ENCODE measurements at regions not wholly inside any gene's neighbourhood (a gene's known extent, or its start where the extent isn't known, plus 50 kb on each side); places are given as distances from the start of the nearest gene placed in this dataset.

DNA sequence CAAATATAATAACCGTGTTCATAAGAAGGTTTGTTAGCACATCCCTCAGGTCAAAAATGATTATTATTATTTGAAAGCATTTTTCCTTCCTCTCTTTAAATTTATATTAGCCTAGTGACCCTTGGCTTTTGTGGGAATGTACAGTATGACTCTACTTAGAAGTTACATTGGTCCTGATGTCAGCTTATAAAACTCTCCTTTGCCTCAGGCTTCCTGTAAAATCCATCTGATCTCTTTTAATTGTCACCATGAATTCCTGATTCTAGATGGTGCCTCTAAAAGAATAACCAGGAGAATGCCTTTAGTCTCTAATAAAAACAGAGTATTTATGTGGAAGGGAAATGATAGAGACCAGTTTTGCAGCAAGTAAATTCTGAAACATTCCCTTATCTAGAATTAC, 1134.4 kb downstream of the XPNPEP1 start:
- TF ChIP-seq POLR2A (IDR thresholded peaks at IDR 0.05) (no peak), CTCF (IDR thresholded peaks at IDR 0.05) (no peak)

All from uterus (tissue), 2 donors.